WTC11 (cell line): ENCODE measurements at regions not wholly inside any gene's neighbourhood (a gene's known extent, or its start where the extent isn't known, plus 50 kb on each side); places are given as distances from the start of the nearest gene placed in this dataset.

Source experiments
- ATAC-seq: fragments of 200-7000 bp; cut with Tn5 transposase; 2 replicates; pipeline ENCODE4 v1.10.0; 2021; ENCODE audit warnings: mild to moderate bottlenecking, moderate library complexity
- CTCF ChIA-PET: fragments of 300-600 bp; sonication (Branson Sonifier 250); formaldehyde crosslinking; loops from one replicate; lab custom pipeline; 2021; ENCODE audit warnings: antibody characterized with exemption; lab: Charles Lee
- POLR2A ChIA-PET: fragments of 350-600 bp; sonication (Branson Sonifier 250); formaldehyde crosslinking; loops from one replicate; lab custom pipeline; 2021; ENCODE audit warnings: antibody characterized with exemption; lab: Charles Lee
- DNase-seq: peaks from one replicate; pipeline ENCODE4 v3.0.0; 2021; ENCODE audit warnings: low spot score
- H3K27ac Mint-ChIP-seq: 2 replicates; pipeline ENCODE4 v1.8.0; 2021; ENCODE audit warnings: mixed read lengths
- H3K27me3 Mint-ChIP-seq: 2 replicates; pipeline ENCODE4 v1.8.0; 2021; ENCODE audit warnings: low read depth, mild to moderate bottlenecking, moderate library complexity, mixed read lengths
- H3K36me3 Mint-ChIP-seq: 2 replicates; pipeline ENCODE4 v1.8.0; 2021; ENCODE audit warnings: mixed read lengths
- H3K4me1 Mint-ChIP-seq: 2 replicates; pipeline ENCODE4 v1.8.0; 2022; ENCODE audit warnings: mixed read lengths
- H3K4me3 Mint-ChIP-seq: 2 replicates; pipeline ENCODE4 v1.8.0; 2021; ENCODE audit warnings: mild to moderate bottlenecking, moderate library complexity, mixed read lengths
- H3K9me3 Mint-ChIP-seq: 2 replicates; pipeline ENCODE4 v1.8.0; 2021; ENCODE audit warnings: mixed read lengths
- AFF4 ChIP-seq: sonication (generic); formaldehyde crosslinking; IDR thresholded peaks from 2 replicates; pipeline ENCODE4 v1.8.1; 2023; ENCODE audit warnings: mild to moderate bottlenecking, missing genetic modification reagents, borderline replicate concordance
- ARID4B ChIP-seq: sonication (generic); formaldehyde crosslinking; IDR thresholded peaks from 2 replicates; pipeline ENCODE4 v1.8.0; 2023; ENCODE audit warnings: missing genetic modification reagents, mild to moderate bottlenecking, borderline replicate concordance
- CDX4 ChIP-seq: fragments of 250-450 bp; sonication (Bioruptor Pico); IDR thresholded peaks from 2 replicates; pipeline ENCODE4 v1.9.0; 2021; ENCODE audit warnings: moderate library complexity, mild to moderate bottlenecking, inconsistent platforms, borderline replicate concordance
- GTF2I ChIP-seq: fragments of 250-450 bp; sonication (Bioruptor Pico); conservative IDR thresholded peaks from 2 replicates; pipeline ENCODE4 v1.4.0; 2021; ENCODE audit warnings: mild to moderate bottlenecking
- HMGXB4 ChIP-seq: sonication (generic); formaldehyde crosslinking; IDR thresholded peaks from 2 replicates; pipeline ENCODE4 v1.8.1; 2023; ENCODE audit warnings: mild to moderate bottlenecking, moderate library complexity, missing genetic modification reagents
- MYBL2 ChIP-seq: sonication (generic); formaldehyde crosslinking; IDR thresholded peaks from 2 replicates; pipeline ENCODE4 v1.8.1; 2023; ENCODE audit warnings: mild to moderate bottlenecking, moderate library complexity, missing genetic modification reagents
- NFE2L1 ChIP-seq: sonication (generic); formaldehyde crosslinking; IDR thresholded peaks from 2 replicates; pipeline ENCODE4 v1.8.1; 2023; ENCODE audit warnings: missing genetic modification reagents
- NFYB ChIP-seq: sonication (generic); formaldehyde crosslinking; conservative IDR thresholded peaks from 2 replicates; pipeline ENCODE4 v1.8.0; 2022; ENCODE audit warnings: low read depth, missing genetic modification reagents
- PRRX2 ChIP-seq: fragments of 250-450 bp; sonication (Bioruptor Pico); IDR thresholded peaks from 2 replicates; pipeline ENCODE4 v1.8.0; 2021; ENCODE audit warnings: mild to moderate bottlenecking
- SMAD3 ChIP-seq: sonication (generic); formaldehyde crosslinking; IDR thresholded peaks from 2 replicates; pipeline ENCODE4 v1.8.0; 2022; ENCODE audit warnings: missing genetic modification reagents, mild to moderate bottlenecking, borderline replicate concordance
- SOX15 ChIP-seq: fragments of 250-450 bp; sonication (Bioruptor Pico); IDR thresholded peaks from 2 replicates; pipeline ENCODE4 v1.9.0; 2021; ENCODE audit warnings: mild to moderate bottlenecking
- TP53 ChIP-seq: sonication (generic); formaldehyde crosslinking; IDR thresholded peaks from 2 replicates; pipeline ENCODE4 v1.8.1; 2023; ENCODE audit warnings: mild to moderate bottlenecking, missing genetic modification reagents
- ZBTB21 ChIP-seq: sonication (generic); formaldehyde crosslinking; IDR thresholded peaks from 2 replicates; pipeline ENCODE4 v1.8.1; 2023; ENCODE audit warnings: mild to moderate bottlenecking, missing genetic modification reagents, borderline replicate concordance
- ZMAT4 ChIP-seq: fragments of 250-450 bp; sonication (Bioruptor Pico); IDR thresholded peaks from 2 replicates; pipeline ENCODE4 v1.9.0; 2021; ENCODE audit warnings: mild to moderate bottlenecking
- ZNF121 ChIP-seq: sonication (generic); formaldehyde crosslinking; IDR thresholded peaks from 2 replicates; pipeline ENCODE4 v1.8.0; 2023; ENCODE audit warnings: missing genetic modification reagents
- ZNF138 ChIP-seq: sonication (generic); formaldehyde crosslinking; conservative IDR thresholded peaks from 2 replicates; pipeline ENCODE4 v1.8.1; 2022; ENCODE audit warnings: mild to moderate bottlenecking, moderate library complexity, missing genetic modification reagents
- ZNF317 ChIP-seq: sonication (generic); formaldehyde crosslinking; IDR thresholded peaks from 2 replicates; pipeline ENCODE4 v1.8.1; 2023; ENCODE audit warnings: low read depth, mild to moderate bottlenecking, moderate library complexity, missing genetic modification reagents, borderline replicate concordance
- ZNF416 ChIP-seq: fragments of 250-450 bp; sonication (Bioruptor Pico); IDR thresholded peaks from 2 replicates; pipeline ENCODE4 v1.9.0; 2021; ENCODE audit warnings: mild to moderate bottlenecking, inconsistent platforms
- ZNF423 ChIP-seq: fragments of 250-450 bp; sonication (Bioruptor Pico); IDR thresholded peaks from 2 replicates; pipeline ENCODE4 v2.1.2; 2022; ENCODE audit warnings: mild to moderate bottlenecking, moderate library complexity

GRCh38 chr18:55737266-55737665 lies 149.3 kb upstream of the TCF4 start:
- Mint-ChIP-seq H3K36me3 (peaks cover 3% of the 10 kb centered on the region; the same call in 1 of the 2 replicates), H3K27ac (no peak overlapping the region), H3K9me3 (no peaks in the 10 kb centered on the region), H3K4me3 (no peak overlapping the region), H3K27me3 (no peaks in the 10 kb centered on the region), H3K4me1 (peaks cover 4% of the 10 kb centered on the region; the same call in 1 of the 2 replicates)
- ChIA-PET CTCF (no interaction called here), POLR2A (no interaction called here)
- DNase-seq = no peak
- no peak for TF ChIP-seq HMGXB4 (CRISPR knock-in tag)
- no peak for TF ChIP-seq ZNF416
- no peak for TF ChIP-seq PRRX2
- TF ChIP-seq MYBL2 = no peak
- TF ChIP-seq ARID4B = no peak
- TF ChIP-seq TP53 (CRISPR knock-in tag) = no peak
- no peak for TF ChIP-seq NFYB (CRISPR knock-in tag)
- TF ChIP-seq GTF2I = no peak
- ATAC-seq = no peak

GRCh38 chr18:55735969-55736368 lies 148.0 kb upstream of the TCF4 start:
- ChIA-PET CTCF (no interaction called here), POLR2A (no interaction called here)
- H3K27me3 Mint-ChIP-seq = no peaks in the 10 kb centered on the region
- DNase-seq (no peak), ATAC-seq (no peak)
- H3K4me1 Mint-ChIP-seq = peaks cover 6% of the 10 kb centered on the region; the same call in 1 of the 2 replicates
- H3K27ac Mint-ChIP-seq = no peak overlapping the region
- no peaks in the 10 kb centered on the region for H3K9me3 Mint-ChIP-seq
- peaks cover 3% of the 10 kb centered on the region; the same call in 1 of the 2 replicates for H3K36me3 Mint-ChIP-seq
- H3K4me3 Mint-ChIP-seq = no peak overlapping the region
- TF ChIP-seq ZBTB21 = no peak
- TF ChIP-seq SOX15 (CRISPR knock-in tag) = no peak
- no peak for TF ChIP-seq ZNF317 (CRISPR knock-in tag)
- no peak for TF ChIP-seq ZNF138 (CRISPR knock-in tag)
- no peak for TF ChIP-seq AFF4
- no peak for TF ChIP-seq NFE2L1 (CRISPR knock-in tag)
- no peak for TF ChIP-seq CDX4 (CRISPR knock-in tag)
- TF ChIP-seq ZNF121 = no peak
- TF ChIP-seq SMAD3 (CRISPR knock-in tag) = no peak
- no peak for TF ChIP-seq ZNF423 (CRISPR knock-in tag)
- no peak for TF ChIP-seq ZMAT4 (CRISPR knock-in tag)
